Fibroblast of the aortic adventitia (primary cell): ENCODE measurements at regions not wholly inside any gene's neighbourhood (a gene's known extent, or its start where the extent isn't known, plus 50 kb on each side); places are given as distances from the start of the nearest gene placed in this dataset.

Experiments
- DNase-seq: peaks from one replicate; pipeline ENCODE4 v3.0.0-alpha.2; 2010; ENCODE audit warnings: low read depth
- H3K4me3 ChIP-seq: 2 replicates; pipeline ENCODE4 v1.5.1; 2011; ENCODE audit warnings: low read depth, mild to moderate bottlenecking, control low read depth, low read length, moderate library complexity
- CTCF ChIP-seq: IDR thresholded peaks from 2 replicates; pipeline ENCODE4 v1.5.1; 2011; ENCODE audit warnings: mild to moderate bottlenecking, low read length, control low read depth, inconsistent platforms; ENCODE audit not compliant: insufficient read depth

GRCh38 chr5:123805300-123805699 lies 293.3 kb downstream of the CSNK1G3 start:
- TF ChIP-seq CTCF, result no peak
- H3K4me3 ChIP-seq, result no peak overlapping the region
- DNase-seq, result no peak

- H3K4me3 ChIP-seq, result no peak overlapping the region
- TF ChIP-seq CTCF, result no peak
- no peak for DNase-seq
These were observed 291.4 kb downstream of the CSNK1G3 start for GRCh38 chr5:123803359-123803758.

- no peak for TF ChIP-seq CTCF
- no peak overlapping the region for H3K4me3 ChIP-seq
- DNase-seq, result no peak
These were observed 290.4 kb downstream of the CSNK1G3 start for GRCh38 chr5:123802298-123802951.

GRCh38 chr5:123800640-123801039 lies 288.7 kb downstream of the CSNK1G3 start:
- TF ChIP-seq CTCF, result no peak
- no peak overlapping the region for H3K4me3 ChIP-seq
- no peak for DNase-seq

- TF ChIP-seq CTCF, result no peak
- H3K4me3 ChIP-seq, result no peak overlapping the region
- DNase-seq, result no peak
These were observed 283.7 kb downstream of the CSNK1G3 start for GRCh38 chr5:123795688-123796087.

GRCh38 chr5:123790226-123790625 lies 278.2 kb downstream of the CSNK1G3 start:
- H3K4me3 ChIP-seq, result no peak overlapping the region
- TF ChIP-seq CTCF, result no peak
- DNase-seq, result no peak

- no peak for DNase-seq
- no peak overlapping the region for H3K4me3 ChIP-seq
- TF ChIP-seq CTCF, result no peak
These were observed 275.7 kb downstream of the CSNK1G3 start for GRCh38 chr5:123787635-123788034.
